HUDEP-2 (cell line): ENCODE measurements at regions not wholly inside any gene's neighbourhood (a gene's known extent, or its start where the extent isn't known, plus 50 kb on each side); places are given as distances from the start of the nearest gene placed in this dataset.
"Not testable (repeated sequence)": the region's sequence is repeated elsewhere in the genome, so short reads cannot be mapped to it uniquely, and the experiment has no call there.

ENCODE experiments used
- DNase-seq, 76 experiments: peaks; one replicate each; lab custom pipeline; 2025; ENCODE audit not compliant: unreplicated experiment in 76 of 76; lab: John Stamatoyannopoulos, UW

DNA sequence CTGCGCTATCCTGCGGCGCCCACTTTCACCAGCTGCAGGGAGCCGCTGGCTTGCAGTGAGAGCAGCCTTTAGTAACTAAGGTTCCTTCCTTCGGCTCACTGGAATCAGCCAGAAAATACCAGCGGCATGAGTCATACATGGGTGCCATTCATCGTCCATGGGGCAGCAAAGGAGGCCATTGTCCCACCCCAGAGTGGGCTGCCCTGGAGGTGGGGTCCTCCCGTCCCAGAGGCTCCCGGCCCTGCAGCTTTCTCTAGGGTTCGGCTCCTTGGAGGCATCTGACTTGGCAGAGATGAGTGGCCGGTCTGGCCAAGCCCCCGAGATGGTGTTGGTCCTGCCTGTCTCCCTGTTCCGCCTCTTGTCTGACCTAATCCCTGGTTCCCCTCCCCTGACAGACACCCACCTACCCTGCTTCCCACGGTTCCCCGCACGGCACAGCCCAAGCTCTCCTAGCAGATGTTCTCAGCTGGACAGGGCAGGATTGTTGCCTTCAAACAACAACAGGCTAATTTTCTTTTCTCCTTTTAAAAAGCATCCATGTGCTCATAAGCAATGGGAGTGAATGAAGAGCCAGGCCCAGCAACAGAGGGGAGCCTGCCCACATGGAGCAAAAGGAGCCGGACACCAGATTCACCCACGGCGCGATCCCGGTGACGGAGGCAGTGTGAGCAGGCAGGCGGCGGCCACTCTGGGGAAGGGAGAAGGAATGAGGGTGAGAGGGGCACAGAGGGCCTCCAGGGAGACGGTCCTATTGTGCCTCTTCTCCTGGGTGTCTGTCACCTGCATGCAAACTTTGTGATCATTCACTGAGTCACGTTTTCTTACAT lies 97.0 kb upstream of the COL5A1 start:
- DNase-seq, result no peak

DNA sequence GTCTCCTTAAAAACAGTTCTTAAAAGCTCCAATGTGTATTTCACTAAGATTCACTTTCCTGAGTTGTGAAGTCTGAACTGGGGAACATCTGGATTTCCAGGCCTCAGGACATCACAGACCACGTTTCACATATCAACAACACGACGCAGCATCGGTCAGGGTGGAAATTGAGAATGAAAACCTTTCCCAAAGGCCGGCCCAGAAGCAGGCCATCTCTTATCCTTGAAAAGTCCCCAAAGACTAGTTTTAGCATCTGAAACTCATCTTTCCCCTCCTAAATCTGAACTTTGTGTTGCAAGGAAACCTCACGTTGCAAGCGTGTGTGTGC lies 96.4 kb upstream of the COL5A1 start:
- DNase-seq, result no peak

DNA sequence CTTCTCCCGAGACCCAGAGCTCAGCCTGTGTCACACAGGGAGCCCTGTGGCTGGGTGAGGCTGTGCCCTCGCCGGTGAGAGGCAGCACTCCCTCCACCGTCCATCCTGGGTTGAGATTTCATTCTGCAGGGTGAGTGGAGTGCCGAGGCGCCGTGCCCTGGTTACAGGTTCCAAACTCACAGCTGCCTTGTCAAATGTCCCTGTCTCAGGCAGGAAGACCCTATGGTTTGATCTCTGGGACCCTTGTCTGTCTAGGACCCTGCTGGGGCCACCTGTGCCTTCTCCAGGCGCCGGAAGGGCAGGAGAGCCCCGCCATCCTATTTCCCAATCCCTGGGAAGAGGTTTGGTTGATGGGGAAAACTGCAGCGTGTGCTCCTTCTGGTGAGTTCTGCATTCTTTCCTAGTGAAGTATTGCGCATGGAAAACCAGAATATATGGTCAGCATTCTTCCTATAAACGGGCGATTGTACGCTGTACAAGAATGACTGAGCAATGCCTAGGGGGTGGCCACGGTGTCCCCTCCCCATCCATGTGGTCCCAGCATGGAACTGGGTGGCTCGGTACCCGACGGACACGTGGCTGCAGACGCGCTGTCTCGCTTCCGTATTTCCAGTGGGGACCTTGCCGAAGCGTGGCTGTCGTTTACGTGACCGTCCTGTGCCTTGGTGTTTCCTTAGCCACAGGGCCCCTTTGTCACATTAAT lies 95.9 kb upstream of the COL5A1 start:
- DNase-seq, result no peak

GRCh38 chr9:134546246-134546731 lies 95.3 kb upstream of the COL5A1 start:
- DNase-seq, result no peak

DNA sequence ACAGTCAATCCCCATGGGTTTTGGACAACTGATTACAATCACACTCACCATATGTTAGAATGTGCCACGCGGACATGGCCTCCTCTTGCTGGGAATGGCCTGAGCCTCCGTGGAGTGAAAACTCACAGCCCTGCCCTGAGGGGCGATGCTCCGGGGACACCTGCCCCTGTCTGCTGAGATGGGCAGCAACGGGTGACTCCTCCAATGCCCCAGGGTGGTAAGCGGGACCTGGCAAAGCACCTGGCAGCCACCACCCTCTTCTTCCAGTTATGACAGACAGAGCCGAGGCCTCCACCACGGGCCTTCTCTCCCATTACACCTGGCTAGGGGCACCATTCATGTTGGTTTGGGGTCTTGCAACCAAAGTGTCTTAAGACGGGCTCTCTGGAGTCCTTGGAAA lies 94.9 kb upstream of the COL5A1 start:
- DNase-seq, result no peak

DNA sequence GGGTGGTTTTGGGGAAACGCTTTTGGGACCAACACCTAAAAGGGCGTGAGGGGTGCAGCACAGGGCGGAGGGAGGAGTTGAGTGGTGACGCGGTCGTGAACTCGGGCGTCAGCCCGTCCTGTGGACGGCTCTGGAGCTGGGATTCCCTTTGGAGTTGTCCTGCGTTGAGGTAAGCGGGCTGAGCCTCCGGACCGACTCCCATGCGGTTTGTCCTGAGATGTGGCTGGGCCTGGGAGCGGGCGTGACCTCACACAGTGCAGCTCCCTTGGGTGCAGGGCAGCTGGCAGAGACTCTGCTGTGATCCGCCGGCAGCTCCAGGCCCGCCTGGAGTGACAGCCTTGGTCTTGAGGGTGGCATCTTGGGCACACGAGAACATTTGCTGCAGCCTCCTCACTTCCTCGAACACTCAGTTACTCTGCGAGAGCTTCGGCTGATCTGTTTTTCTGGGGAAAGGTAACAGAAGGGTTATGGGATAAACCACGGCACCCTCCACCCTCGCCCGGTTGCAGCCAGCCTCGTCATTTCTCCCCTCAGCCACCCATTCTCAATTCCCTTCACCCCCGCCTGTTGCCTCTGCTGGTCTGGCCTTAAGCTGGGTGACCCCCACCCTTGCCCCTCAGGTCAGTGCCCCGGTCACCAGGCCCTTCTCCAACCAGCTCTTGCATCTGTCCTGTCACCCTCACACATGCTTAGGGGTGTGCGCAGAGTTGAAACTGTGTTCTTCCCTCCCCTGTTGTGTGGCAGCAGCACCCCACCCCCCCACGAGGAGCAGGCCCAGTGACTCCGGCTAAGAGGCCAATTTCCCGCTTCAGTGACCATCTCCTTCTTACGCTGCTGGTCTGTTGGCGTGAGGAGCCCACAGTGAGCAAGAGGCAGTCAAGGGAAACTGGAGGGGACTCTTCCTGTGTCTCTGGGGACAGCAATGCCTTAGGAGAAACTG lies 94.2 kb upstream of the COL5A1 start:
- no peak for DNase-seq

DNA sequence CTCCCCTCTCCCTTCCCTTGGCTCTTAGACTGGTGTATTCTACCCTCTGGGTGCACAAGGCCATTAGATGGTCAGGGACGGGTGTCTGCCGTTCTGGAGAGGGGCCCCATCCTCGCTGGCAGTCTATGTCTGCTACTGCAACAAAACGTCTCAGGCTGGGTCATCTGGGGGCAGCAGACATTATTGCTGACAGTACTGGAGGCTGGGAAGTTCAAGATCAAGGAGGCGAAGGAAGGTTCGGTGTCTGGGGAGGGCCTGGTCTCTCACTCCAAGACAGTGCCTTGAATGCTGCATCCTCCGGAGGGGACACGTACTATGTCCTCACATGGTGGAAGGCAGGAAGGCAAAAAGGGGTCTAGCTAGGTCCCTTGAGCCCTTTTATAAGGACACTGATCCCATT lies 93.4 kb upstream of the COL5A1 start:
- no peak for DNase-seq

DNA sequence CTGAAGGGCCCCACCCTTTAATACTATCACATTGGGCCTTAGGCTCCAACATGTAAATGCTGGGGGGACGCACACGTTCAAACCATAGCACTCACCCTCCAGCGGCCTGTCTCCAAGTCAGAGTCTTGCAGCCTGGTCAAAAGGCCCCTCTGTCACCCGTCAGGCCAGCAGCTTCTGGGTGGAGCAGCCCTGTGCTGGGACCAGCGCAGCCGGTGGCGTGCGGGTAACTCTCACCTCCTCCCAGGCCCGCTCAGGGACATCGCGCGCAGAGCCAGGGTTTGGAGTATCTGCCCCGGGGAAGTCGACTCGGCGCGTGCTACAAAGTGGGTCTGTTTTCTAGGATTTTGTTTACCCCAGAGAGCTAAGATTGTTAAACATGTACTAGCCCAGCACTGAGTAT lies 93.0 kb upstream of the COL5A1 start:
- DNase-seq, result no peak

- DNase-seq, result no peak
Measured at GRCh38 chr9:134549336-134549735, 92.3 kb upstream of the COL5A1 start.

GRCh38 chr9:134550081-134550480 lies 91.5 kb upstream of the COL5A1 start:
- not testable (repeated sequence) for DNase-seq

- no peak for DNase-seq
Measured at GRCh38 chr9:134550584-134550983, 91.0 kb upstream of the COL5A1 start.

DNA sequence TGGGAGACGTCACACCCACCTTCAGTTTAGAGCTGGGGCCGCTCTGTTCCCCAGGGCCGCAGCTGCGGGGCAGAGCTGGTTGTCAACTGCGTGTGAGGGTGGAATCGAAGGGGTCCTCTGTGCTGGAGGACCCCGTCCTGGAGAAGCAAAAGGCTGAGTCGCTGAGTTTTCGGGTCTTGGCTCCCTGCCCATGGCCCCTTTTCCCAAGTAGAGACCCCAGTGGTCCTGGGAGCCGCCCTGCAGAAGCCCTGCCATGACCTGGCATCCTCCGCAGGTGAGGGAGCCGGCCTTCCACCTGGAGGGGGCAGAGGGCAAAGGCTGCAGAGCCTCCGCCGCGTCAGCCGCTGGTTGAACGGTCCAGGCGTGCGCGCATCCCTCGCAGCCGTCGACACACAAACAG lies 90.4 kb upstream of the COL5A1 start:
- DNase-seq, result no peak

- no peak for DNase-seq
Measured at GRCh38 chr9:134551644-134552348, 89.8 kb upstream of the COL5A1 start.

- no peak for DNase-seq
Measured at GRCh38 chr9:134552349-134552990, 89.1 kb upstream of the COL5A1 start.

- no peak for DNase-seq
Measured at GRCh38 chr9:134553061-134553891, 88.3 kb upstream of the COL5A1 start.

GRCh38 chr9:134553996-134554372 lies 87.6 kb upstream of the COL5A1 start:
- no peak for DNase-seq

DNA sequence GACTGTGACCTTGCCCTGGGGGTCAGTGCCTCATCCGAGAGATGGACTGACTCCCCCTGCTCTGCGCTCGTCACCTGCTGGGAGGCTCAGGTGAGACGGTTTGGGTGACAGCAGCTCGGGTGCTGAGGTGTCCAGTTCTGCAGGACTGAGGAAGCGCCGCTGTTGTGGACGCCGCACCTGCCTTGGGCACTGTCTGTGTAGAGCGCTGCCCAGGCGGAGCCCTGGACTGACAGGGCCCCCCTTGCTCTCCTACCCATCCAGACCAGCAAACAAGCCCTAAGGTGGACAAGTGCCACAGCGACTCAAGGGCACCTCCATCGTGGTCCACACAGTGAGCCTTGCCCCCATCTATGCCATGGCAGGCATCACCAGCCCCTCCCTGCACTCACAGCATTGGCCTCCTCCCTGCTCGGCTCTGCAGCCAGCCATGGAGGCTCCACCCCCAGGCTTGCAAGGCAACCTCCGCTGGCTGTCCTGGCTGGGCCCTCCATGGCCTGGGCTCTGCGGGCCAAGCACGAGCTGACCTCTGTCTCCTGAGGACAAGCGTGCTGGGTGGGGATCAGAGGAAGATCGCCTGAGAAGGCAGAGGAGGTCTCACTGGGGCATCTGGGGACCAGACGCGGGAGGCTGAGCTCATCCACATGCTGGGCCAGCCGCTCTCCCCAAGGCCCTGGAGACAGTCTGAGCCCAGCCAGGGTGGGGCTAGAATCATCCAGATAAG lies 87.1 kb upstream of the COL5A1 start:
- DNase-seq, result no peak

GRCh38 chr9:134555094-134555650 lies 86.4 kb upstream of the COL5A1 start:
- no peak for DNase-seq
